ENCODE measurements at regions not wholly inside any gene's neighbourhood (a gene's known extent, or its start where the extent isn't known, plus 50 kb on each side); places are given as distances from the start of the nearest gene placed in this dataset.

DNA sequence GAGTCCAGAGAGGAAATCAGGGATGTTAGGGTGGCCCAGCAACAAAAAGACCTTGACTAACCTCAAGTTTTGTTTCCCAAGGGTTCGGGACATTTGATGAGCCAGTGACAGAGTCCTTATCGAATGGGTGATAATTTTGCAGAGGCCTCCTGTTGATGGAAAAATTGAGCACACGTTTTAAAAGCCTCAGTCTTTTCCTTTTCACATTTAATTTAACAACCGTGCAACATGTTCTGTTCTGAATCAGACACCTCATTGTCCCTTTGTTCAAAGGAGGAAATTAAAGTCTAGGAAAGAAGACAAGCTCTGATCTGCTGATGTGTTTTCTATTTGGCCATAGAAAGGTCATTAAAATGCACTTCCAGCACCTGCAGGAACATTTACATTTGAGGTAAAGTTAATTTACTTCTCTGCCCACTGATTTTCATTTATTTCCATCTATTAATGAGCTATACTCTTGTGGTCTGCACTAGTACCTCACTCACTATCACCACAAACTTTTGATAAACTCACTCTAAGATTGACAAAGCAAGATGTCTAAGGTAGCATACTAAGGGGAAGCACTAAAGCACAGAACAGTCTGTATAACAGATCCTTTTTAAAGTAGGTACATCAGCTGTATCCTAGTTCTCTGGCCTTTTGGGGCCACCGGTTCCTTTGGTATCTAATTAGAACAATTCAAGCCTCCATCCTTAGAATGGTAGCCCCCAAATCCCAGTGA is 147.0 kb downstream of the RPAP3 start:
- no peak for DNase-seq

DNA sequence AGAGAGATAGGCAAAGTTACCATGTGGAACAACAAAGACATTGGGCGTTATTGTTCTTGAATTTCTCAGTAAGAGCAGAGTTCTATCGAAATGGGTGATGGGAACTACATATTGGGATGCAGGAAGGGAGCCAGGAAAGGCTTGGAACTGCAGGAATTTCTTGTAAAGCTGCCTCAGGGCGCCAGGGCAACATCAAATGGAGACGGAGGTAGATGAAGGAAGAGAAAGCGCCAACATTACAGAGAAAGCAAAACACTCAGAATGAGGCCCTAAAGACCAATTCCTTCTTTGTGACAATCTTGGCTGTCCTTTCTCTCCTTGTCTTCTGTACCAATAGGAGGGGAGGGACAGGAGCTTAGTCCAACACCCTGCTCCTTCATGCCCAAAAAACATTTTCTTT is 148.4 kb downstream of the RPAP3 start:
- DNase-seq: no peak

DNA sequence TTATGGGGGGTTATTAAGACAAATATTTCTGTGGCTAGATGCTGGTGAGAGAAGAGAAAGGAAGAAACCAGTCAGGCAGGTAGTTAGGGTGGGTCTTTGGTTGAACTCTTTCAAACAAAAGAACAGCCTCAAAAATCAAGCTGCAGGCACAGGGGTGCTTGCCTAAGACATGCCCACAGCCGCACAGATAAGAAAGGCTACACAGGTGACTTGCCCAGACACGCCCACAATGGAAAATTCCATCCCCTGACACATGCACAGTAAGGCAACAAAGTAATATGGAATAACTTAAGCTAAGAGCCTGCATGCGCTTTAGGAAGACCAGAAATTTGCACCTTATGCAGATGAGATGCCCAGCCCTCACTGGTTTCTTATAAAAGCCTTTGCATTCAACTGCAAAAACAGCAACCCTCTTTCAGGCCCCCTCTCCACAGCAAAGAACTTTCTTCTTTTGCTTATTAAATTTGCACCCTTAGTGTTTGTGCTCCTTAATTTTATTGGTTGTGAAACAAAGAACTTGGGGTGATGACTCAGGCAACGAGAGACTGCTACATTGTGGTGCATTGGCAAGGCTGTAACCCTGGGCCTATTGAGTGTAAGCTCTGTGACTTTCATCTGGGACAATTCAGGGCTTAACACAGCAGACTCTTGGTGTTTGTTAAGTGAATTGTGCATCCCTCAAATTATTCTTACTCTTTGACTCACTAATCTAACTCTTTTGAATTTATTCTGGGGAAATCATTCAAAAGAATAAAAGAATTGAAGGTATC is 149.4 kb downstream of the RPAP3 start:
- DNase-seq: no peak

DNA sequence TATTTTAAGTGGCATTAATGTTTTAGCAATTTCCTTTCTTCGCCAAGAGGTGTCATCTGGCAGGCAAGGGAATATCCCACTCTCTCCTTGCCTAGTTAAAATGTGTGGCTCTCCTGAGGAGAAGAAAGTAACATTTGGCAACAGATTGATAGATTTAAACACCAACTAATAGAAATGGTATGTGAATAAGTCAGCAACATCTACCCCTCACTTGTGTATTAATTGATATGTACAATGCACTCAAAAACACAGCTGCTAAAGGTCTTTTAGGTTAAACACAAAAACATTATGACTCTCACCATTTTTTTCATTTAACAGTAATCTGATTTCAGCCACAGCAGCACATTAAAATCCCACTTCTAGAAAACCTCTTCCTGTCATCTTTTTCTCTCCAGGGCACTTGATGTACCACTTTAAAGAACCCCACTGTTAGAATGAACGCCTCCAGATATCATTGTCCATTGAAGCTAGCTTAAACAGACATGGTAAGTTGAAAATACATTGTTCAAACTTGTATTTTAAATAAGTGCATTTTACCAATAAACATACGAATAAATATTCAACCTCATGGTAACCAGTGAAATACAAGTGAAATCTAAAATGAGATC is 151.7 kb downstream of the RPAP3 start:
- DNase-seq: no peak

DNA sequence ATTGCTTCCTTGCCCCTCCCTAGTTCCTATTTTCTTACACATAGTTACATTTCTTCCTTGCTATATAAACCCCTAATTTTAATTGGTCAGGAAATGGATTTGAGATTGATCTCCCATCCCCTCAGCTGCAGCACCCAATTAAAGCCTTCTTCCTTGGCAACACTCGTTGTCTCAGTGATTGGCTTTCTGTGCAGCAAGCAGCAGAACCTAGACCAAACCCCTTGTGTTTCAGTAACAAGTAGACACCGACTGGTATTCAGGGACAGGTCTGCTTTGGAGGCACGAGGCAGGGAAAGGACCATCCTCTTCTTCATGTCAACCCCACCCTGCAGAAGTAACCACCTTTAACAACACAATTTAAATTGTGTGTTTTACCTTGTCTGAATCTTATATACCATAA is 152.6 kb downstream of the RPAP3 start:
- DNase-seq: no peak

DNA sequence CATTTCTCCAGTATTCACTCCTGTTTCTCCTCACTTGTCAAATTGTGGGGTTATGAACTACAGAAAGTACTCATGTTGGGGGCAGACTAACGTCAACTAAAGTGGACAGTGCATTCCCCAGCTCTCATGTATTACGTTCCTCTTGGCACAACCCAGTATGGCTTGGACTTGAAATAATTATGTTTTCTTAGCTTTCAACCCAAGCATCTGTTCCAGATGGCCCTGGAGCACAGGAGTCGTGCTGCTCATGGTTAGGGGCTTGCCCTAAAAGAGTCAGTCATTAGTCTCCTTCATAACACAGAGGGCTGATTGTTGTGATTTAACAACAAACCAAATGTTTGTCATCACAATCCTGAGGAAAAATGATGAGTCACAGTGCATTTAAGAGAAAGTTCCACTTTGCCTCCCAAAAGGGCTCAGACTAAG is 154.4 kb downstream of the RPAP3 start:
- no peak for DNase-seq

DNA sequence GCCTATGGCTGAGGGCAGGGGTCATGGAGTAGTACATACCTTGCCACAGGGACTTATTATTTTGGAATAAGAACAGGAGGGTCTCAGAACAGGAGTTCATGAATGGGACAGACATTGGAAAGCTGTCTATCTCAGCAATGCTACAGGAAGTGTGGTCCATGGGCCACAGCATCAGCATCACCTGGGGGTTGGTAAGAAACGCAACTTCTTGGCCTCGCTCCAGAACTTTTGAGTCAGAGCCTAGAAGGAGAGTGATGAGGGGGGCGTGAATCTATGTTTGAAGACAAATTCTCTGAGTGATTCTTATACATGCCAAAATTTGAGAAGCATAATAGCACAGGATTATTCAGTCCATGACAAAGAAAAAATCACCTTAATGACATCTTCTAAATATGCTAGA is 156.6 kb downstream of the RPAP3 start:
- DNase-seq: no peak

DNA sequence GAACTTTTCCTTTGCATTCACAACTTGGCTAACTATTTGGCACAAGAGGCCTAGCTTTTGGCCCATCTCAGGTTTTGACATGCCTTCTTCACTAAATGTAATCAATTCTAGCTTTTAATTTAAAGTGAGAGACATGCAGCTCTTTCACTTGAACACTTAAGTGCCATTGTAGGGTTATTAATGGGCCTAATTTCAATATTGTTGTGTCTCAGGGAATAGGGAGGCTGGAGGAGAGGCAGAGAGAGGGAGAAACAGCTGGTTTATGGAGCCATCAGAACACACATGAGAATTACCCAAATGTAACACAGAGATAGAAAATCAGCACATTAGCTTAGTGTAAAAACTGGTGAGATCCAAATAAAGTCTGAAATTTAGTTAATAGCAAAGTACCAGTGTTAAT is 157.4 kb downstream of the RPAP3 start:
- DNase-seq: no peak

DNA sequence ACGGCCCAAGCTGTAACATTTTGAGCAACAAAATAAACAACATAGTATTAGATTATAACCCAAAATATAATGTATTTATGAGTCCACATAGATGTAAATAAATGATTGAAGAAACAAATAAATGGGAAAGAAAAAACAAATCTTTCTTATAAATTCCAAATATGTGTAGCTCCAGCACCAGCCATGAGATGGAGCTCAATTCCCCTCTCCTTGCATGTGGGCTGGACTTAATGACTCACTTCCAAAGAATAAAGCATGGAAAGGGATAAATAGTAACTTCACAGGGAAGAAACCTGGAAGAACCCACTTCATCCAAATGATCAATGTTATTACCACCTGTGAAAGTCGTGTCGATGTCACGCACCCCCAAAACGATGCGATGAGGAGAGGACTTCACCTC is 158.8 kb downstream of the RPAP3 start:
- no peak for DNase-seq

DNA sequence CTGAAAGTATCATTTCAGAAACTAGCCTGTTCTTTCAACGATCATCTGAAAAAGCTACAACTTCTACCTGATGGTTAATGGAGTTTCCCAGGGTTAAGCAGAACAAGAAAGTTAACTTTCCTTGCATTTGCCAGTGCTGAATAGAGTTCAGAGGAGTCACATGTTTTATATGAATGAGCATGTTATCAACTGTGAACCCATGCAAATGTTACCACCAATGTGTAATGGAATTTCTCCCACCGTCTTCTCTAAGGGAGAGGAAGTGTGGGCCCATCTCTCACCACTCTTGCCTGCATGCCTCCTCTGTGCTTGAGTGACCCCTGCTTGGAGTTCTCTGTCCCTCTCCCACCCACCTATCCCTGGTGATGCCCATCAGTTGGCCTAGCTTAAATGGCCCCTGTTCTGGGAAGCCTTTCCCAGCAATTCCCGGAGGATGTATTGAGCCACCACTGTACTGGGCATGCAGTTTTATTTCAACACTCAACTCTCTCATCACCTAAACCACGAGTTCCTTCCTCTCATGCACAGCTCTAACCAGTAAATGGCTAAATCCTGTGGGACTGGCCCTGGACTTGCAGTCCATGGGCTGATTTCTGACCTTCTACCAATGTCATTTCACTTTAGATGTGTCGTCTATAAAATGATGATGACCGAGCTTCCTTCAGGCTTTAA is 159.8 kb downstream of the RPAP3 start:
- no peak for DNase-seq

DNA sequence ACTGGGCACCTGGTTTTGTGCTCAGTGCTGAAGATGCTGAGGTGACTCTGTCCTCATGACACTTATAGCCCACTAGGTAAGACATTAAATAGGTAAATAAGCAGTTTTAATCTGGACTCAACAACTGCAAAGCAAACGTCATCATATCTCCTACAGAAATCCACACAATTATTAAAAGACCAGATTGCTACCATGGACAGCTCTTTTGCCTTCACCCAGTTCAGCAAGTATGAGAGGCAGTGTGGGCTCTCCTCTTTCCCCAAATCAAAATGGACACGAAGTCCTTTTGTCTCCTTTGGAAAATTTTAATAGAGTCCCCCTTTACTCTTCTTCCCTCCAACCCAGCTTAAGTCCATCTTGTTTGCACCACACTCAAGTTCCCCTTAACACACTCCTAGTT is 171.1 kb downstream of the RPAP3 start:
- DNase-seq: no peak

DNA sequence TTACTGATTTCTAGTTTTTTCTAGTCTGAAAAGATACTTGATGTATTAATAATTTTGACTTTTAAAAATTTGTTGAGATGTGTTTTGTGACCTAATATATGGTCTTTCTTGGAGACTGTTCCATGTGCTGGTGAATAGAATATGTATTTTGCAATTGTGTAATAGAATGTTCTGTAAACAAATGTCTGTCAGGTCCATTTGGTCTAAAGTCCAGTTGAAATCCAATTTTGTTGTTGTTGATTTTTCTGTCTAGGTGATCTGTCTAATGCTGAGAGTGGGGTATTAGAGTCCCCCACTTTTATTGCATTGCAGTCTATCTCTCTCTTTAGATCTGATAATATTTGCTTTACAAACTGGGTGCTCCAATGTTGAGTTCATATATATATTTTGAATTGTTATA is 175.8 kb downstream of the RPAP3 start:
- DNase-seq: no peak

DNA sequence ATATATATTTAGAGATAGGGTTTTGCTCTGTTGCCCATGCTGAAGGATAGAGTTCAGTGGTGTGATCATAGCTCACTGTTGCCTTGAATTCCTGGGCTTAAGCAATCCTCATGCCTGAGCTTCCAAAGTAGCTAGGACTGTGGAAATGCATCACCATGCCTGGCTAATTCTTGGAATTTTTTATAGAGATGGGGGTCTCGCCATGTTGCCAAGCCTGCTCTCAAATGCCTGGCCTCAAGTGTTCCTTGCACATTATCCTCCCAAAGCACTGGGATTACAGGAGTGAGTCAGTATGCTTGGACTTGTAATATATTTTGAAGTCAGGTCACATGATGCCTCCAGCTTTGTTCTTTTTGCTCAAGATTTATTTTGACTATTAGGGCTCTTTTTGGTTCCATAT is 178.0 kb downstream of the RPAP3 start:
- DNase-seq: no peak

DNA sequence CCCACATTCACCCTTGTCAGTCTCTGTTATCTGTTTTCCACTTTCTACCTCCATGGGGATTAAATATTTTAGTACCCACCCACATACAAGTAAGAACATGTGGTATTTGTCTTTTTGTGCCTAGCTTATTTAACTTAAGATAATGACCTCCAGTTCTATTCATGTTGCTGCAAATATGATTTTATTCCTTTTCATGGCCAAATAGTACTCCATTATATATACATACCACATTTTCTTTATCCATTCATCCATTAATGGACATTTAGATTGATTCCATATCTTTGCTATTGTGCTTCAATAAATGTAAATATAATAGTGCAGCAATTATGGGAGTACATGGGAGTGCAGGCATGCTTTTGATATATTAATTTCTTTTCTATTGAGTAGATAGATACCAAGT is 185.8 kb downstream of the RPAP3 start:
- no peak for DNase-seq

DNA sequence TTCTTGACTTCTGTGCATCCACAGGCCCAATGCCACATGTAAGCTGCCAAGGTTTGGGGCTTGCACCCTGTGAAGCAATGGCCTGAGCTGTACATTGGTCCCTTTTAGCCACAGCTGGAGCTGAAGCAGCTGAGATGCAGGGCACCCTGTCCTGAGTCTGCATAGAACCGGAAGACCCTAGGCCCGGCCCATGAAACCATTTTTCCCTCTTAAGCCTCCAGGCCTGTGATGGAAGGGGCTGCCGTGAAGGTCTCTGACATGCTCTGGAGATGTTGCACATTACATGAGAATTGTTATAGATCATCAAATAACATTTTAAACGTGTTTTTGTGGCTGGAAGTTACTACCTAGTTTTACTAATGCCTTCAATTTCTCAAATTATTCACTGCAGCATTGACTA is 188.7 kb downstream of the RPAP3 start:
- DNase-seq: no peak

DNA sequence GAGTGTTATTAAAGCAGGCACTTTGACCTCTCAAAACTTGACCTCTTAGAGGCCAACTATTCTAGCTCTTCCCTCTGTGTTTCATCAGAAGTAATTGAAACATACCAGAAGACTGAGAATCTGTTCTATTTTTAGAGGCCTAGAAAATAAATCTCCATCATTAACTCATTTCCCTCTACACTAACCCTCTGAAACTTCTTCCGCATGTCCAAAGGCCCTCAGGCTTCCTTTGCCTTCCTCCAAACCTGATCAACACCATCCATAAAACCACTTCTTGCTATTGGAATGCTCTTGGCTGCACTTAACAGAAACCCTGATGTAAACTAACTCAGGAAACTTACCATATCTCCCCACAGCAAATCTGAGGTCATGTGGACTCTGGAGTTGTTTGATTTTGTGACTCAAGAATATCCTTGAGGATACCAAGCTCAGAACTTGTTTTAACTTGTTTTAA is 196.4 kb downstream of the RPAP3 start:
- DNase-seq: no peak

DNA sequence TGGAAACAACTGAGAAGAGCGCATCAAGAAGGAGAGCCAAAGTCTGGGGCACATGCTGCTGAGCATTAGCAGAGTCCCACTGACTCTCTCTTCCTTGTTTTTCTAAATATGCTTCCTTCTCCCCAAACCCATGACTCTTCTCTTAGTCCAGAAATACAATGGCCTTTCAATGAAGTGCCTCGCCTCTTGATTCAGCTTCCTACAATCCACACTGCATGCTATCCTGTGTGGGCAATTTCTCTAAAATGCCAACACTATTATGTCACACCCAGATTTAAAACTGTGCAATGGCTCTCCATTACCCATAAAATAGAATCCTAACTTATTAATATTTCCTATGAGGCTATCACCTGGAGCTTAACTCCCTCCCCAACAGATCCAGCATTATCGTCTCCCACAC is 198.6 kb downstream of the RPAP3 start:
- no peak for DNase-seq

DNA sequence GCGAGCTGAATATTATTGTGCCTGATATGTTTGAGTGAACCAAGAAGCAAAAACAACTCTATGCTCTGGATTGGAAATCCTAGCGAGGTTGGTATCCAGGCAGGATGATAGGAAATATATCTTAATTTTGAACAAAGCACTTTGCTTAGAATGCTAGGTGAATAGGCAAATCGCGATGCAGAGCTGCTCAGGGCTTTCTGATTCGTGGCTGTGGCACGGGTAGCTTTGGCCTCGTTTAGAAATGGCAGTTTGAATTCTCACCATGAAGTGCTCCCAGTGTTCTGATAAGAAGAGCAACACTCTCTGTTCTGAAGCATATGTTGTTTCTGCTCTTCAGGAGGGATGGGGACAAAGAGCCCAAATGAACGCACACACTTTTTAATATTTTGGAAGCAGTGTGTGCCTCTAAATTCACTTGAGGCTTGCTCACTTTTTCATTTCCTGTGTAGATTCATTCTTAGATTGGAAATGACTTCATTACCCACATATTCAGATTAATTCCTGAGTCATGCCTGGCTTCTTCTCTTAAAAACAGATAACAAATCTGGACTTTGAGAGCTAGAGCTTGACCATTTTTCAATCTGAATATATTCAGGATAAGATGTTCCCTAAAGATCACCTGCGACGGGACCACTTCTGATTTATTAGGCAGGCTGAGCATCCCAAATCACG is 200.9 kb downstream of the RPAP3 start:
- DNase-seq: no peak

DNA sequence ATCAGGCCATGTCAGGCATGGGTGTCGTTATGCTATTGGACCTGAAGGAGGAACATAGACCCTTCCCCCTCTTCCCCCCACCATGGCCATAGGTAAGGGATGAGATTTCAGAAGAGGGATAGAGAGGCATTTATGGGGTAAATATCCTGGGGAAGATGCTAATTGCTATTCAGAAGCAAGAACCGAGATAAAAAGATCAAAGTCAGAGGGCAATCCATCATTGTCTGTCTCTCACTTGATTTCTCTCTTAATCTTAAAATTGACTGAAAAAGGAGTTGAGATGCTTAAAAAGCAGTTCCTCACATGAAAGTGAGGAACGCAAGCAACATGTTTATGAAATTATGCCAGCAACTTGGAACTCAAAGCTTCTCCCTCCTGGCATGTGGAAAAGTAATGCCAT is 212.0 kb downstream of the RPAP3 start:
- no peak for DNase-seq

DNA sequence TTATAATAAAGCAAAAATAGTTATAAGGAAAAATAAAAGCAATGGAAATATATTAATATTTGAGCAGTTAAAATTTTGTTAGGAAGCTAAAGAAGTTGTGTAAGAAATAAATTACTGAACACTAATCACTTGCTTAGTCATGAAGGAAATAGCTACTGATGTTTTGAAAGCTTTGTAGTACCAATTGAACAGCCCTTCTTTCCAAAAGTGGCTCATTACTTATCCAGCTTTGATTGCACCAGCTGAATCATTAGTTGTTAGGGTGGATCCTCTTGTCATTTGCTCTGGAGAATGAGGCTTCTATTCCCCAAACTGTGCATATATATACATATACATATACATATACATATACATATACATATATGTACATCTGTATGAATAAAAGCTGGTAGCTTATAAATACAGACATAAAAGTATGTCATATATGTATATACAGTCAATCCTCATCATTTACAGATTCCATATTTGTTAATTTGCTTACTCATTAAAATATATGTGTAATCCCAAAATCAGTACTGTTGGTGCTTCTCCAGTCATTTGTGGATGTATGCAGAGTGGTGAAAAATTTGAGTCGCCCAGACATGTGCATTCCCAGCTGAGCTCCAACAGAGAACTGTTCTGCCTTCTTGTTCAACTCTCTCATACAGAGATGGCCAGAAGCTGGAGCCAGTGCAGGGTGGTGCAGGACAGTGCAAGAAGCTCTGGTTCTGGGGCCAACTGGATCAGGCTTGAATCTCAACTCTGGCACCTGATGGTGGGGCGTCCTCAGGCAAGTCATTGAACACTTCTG is 214.1 kb downstream of the RPAP3 start:
- DNase-seq: no peak

DNA sequence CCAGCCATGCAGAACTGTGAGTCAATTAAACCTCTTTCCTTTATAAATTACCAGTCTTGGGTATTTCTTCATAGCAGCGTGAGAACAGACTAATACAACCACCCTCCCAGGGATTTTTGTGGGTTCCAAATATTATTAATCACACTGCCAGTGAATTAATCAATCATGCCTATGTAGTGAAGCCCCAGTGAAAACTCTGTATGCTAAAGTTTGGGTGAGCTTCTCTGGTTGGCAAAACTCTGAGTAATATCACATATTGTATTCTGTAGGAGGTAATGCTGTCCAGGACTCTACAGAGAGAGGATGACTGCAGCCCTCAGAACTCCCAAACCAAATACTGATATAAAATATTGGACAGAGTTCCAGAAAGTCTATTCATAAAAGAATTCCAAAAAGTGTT is 216.9 kb downstream of the RPAP3 start:
- no peak for DNase-seq

DNA sequence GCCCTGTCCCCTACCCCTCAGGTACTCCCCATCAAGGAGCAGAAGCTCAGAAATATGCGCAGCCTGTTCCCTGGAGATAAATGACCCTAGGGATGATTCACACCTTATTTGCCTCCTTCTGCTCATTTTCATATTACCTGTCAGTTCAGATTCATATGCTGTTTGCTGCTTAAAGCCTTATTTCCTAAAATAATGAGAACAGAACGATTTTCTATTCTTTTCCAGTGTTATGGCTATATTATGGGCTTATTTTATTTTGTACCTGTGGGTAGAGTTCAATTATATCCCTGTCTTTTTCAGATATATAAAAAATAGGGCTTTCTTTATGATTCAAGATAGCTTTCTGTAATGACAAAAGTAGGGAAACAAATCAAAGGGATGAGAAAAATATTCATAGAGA is 224.8 kb downstream of the RPAP3 start:
- DNase-seq: no peak

Measured in KG1 (cell line).